T-helper 17 cell (primary cell): ENCODE measurements at regions not wholly inside any gene's neighbourhood (a gene's known extent, or its start where the extent isn't known, plus 50 kb on each side); places are given as distances from the start of the nearest gene placed in this dataset.
"Not testable (repeated sequence)": the region's sequence is repeated elsewhere in the genome, so short reads cannot be mapped to it uniquely, and the experiment has no call there.

Source experiments
- ATAC-seq: fragments of 150-1000 bp; cut with Tn5 transposase; 2 replicates; pipeline ENCODE4 v1.10.0; 2021; ENCODE audit warnings: mild to moderate bottlenecking, moderate library complexity
- DNase-seq, 3 donors: peaks; one replicate each; pipeline versions ENCODE4 v3.0.0 to v3.0.0-alpha.2; 2020 to 2021
- H3K9me3 ChIP-seq: one replicate; pipeline ENCODE4 v1.7.0; 2013; ENCODE audit warnings: low read length, mild to moderate bottlenecking; ENCODE audit not compliant: control insufficient read depth, poor library complexity, severe bottlenecking
- H3K27ac Mint-ChIP-seq: one replicate; pipeline ENCODE4 v1.8.0; 2022; ENCODE audit warnings: mild to moderate bottlenecking, moderate library complexity, mixed read lengths
- H3K27me3 Mint-ChIP-seq: one replicate; pipeline ENCODE4 v1.8.0; 2022; ENCODE audit warnings: mixed read lengths
- H3K36me3 Mint-ChIP-seq: one replicate; pipeline ENCODE4 v1.8.0; 2022; ENCODE audit warnings: low read depth, mixed read lengths
- H3K4me1 Mint-ChIP-seq: one replicate; pipeline ENCODE4 v1.8.0; 2022; ENCODE audit warnings: mild to moderate bottlenecking, mixed read lengths
- H3K4me3 Mint-ChIP-seq: one replicate; pipeline ENCODE4 v1.8.0; 2022; ENCODE audit warnings: mild to moderate bottlenecking, moderate library complexity, mixed read lengths

DNA sequence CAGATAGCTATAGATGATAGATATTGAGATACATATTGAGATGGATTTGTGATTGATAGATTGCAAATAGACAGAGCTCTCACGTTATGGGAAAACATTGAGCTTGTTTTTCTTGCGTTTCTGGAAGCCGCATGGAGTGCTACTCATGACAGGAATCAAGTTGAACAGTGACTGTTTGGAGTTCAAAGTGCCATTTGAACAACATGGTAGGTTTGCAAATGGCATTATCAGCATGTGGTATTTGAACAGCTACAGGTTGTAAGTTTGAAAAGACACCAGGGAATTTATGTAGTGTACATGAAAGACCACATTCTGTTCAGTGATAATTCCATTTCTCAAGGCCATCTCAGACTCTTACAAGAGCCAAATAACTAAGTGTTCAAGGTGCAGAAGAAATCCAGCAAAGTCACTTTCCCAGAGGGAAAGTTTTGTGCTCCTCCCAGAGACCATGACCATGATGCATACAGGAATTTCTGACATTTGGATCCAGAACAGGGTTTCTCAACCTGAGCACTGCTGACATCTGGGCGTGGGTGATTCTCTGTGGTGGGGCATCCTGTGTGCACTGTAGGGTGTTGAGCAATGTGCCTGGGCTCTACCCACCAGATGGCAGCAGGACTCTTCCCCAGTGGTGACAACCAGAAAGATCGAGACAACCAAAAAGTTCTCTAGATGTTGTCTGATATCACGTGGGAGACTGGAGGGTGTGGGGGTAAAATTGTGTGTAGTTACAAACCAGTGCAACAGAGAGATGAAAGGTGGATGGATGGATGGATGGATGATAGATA is 399.1 kb upstream of the AMELY start:
- no peaks in the 10 kb centered on the region for H3K27me3 Mint-ChIP-seq
- peaks cover 3% of the 10 kb centered on the region for H3K36me3 Mint-ChIP-seq
- H3K9me3 ChIP-seq = no peaks in the 10 kb centered on the region
- peak; percentile 22 to 53 (median 39) for DNase-seq
- H3K4me3 Mint-ChIP-seq = peak overlapping the region; percentile 13
- peaks cover 29% of the 10 kb centered on the region for H3K4me1 Mint-ChIP-seq
- ATAC-seq = peak; percentile 100
- H3K27ac Mint-ChIP-seq = peak overlapping the region; percentile 74

DNA sequence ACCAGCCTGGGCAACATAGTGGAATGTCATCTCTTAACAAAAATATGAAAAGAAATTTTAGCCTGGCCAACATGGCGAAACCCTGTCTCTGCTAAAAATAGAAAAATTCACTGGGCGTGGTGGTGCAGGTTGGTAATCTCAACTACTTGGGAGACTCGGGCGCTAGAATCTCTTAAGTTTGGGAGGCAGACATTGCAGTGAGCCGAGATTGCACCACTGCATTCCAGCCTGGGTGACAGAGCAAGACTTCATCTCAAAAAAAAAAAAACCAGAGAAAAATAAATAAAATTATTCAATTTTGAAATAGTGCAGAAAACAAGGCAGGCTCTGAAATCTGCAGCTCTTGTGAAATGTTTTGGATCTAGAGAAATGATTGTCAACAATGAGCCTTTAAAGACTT is 397.3 kb upstream of the AMELY start:
- DNase-seq = no peak
- H3K27me3 Mint-ChIP-seq = no peaks in the 10 kb centered on the region
- no peak for ATAC-seq
- H3K9me3 ChIP-seq = no peaks in the 10 kb centered on the region
- no peak overlapping the region for H3K4me3 Mint-ChIP-seq
- H3K36me3 Mint-ChIP-seq = peaks cover 6% of the 10 kb centered on the region
- H3K4me1 Mint-ChIP-seq = peaks cover 35% of the 10 kb centered on the region
- H3K27ac Mint-ChIP-seq = no peak overlapping the region

DNA sequence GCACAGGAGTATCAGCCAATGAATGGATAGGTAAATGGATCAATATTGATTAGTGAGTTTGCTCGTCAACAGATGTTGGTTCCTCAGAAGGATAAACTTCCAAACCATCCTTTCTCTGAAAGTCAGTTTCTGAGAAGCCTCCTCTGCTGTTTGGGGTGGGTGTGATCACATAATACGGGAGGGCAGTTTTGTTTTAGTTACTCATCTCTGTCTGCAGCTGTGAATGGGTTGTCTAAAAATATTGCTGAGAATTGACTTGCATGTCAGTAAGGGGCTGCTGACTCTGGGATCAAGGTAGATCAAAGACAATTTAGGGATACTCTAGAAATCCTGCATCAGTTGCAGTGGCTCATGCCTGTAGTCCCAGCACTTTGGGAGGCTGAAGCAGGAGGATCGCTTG is 390.8 kb upstream of the AMELY start:
- no peaks in the 10 kb centered on the region for H3K9me3 ChIP-seq
- H3K4me3 Mint-ChIP-seq = peak overlapping the region; percentile 62
- peaks cover 41% of the 10 kb centered on the region for H3K4me1 Mint-ChIP-seq
- no peaks in the 10 kb centered on the region for H3K27me3 Mint-ChIP-seq
- peak overlapping the region; percentile 88 for H3K27ac Mint-ChIP-seq
- peaks cover 8% of the 10 kb centered on the region for H3K36me3 Mint-ChIP-seq
- no peak for DNase-seq
- ATAC-seq = no peak

DNA sequence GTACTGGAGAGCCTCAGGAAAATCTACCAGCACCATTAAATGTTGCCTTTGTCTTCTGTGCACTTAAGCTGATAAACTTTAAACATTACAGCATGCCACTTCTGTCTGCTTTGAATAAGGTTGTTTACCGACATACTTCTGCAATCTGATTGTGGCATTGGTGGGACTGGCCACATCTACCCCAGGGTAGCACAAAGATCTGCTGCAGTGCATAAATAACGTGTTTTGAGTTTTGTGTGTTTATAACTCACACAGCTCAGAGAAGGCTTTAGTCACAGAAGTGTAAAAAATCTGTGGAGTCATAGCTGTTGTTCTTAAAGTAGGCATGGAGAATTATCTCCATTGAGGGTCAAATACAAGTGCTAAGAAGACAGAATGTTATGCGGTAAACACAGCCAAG is 388.4 kb upstream of the AMELY start:
- Mint-ChIP-seq H3K4me1 (peaks cover 42% of the 10 kb centered on the region), H3K27me3 (no peaks in the 10 kb centered on the region), H3K4me3 (peak overlapping the region; percentile 81), H3K27ac (peak overlapping the region; percentile 88), H3K36me3 (peaks cover 7% of the 10 kb centered on the region)
- no peak for DNase-seq
- peak; percentile 73 for ATAC-seq
- H3K9me3 ChIP-seq = no peaks in the 10 kb centered on the region

DNA sequence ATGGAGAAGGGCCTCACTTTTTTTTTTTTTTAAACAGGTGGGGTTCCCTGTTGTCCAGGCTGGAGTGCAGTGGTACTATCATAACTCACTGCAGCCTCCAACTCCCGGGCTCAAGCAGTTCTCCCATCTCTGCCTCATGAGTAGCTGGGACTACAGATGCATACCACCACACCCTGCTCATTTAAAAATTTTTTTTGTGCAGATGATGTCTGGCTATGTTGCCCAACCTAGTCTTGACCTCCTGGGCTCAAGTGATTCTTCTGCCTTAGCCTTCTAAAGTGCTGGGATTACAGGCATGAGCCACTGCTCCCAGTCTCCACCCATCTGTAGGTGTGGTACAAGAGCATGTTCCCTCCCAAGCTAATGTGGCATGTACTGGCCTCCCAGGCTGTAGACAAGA is 380.6 kb upstream of the AMELY start:
- no peak overlapping the region for H3K27ac Mint-ChIP-seq
- ATAC-seq = no peak
- no peaks in the 10 kb centered on the region for H3K27me3 Mint-ChIP-seq
- H3K36me3 Mint-ChIP-seq = peaks cover 2% of the 10 kb centered on the region
- no peak for DNase-seq
- H3K9me3 ChIP-seq = no peaks in the 10 kb centered on the region
- peaks cover 25% of the 10 kb centered on the region for H3K4me1 Mint-ChIP-seq
- peak overlapping the region; percentile 7 for H3K4me3 Mint-ChIP-seq

DNA sequence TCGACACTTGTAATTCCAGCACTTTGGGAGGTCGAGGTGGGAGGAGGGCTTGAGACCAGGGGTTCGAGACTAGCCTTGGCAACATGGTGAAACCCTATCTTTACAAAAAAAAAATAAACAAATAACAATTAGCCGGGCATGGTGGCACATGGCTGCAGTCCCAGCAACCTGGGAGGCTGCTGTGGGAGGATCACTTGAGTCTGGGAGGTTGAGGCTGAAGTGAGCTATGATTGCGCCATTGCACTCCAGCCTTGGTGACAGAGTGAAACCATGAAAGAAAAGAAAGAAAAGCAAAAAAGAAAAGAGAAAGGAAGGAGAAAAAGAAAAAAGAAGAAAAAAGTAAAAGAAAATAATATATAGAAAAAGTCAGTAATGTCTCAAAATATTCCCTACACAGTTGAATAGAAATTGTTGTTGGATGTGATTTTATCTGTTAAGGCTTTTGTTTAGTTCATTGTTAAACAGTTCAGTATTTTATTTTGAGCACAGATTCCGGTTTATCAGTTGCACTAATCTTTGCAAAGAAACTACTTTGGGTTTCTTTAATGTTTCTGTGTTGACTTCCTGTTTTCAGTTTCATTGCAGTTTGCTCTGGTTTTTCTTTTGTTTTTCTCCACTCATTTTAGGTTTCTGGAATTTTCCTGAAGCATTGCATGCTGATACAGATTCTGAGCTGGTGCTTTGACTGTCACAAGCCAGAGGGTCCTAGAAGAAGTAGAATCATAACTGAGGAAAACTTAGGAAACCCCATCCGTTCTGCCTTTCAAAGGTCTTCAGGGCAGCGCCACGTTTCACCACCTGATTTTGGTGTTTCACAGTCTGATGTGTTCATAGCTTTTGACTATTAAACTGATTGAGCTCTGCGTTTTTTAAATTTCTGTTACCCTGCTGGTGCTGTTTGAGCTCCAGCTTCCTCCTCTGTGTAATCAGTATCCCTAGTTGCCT is 378.6 kb upstream of the AMELY start:
- H3K27ac Mint-ChIP-seq = peak overlapping the region; percentile 90
- no peak for DNase-seq
- peaks cover 23% of the 10 kb centered on the region for H3K4me1 Mint-ChIP-seq

DNA sequence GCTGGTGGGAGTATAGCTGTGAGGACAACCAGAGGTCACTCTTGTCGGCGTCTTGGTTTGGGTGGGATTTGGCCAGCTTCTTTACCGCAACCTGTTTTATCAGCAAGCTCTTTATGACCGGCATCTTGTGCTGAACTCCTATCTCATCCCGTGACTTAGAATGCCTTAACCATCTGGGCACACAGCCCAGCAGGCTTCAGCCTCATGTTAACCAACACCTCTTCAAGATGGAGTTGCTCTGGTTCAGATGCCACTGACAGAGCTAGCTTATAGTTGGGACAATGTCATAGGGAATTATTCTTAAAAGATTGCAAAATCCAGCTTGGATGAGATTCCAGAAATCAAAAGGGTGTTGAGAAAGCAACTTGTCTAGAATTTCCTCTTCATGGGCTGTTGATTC is 377.1 kb upstream of the AMELY start:
- H3K4me3 Mint-ChIP-seq = no peak overlapping the region
- H3K27ac Mint-ChIP-seq = peak overlapping the region; percentile 90
- H3K27me3 Mint-ChIP-seq = no peaks in the 10 kb centered on the region
- no peaks in the 10 kb centered on the region for H3K9me3 ChIP-seq
- H3K36me3 Mint-ChIP-seq = no peaks in the 10 kb centered on the region
- no peak for DNase-seq
- peaks cover 27% of the 10 kb centered on the region for H3K4me1 Mint-ChIP-seq
- ATAC-seq = no peak

More for the DNA sequence above, 378.6 kb upstream of the AMELY start:
- H3K9me3 ChIP-seq = no peaks in the 10 kb centered on the region
- Mint-ChIP-seq H3K36me3 (no peaks in the 10 kb centered on the region), H3K4me3 (peak overlapping the region; percentile 83), H3K27me3 (no peaks in the 10 kb centered on the region)
- ATAC-seq = peak; percentile 80

DNA sequence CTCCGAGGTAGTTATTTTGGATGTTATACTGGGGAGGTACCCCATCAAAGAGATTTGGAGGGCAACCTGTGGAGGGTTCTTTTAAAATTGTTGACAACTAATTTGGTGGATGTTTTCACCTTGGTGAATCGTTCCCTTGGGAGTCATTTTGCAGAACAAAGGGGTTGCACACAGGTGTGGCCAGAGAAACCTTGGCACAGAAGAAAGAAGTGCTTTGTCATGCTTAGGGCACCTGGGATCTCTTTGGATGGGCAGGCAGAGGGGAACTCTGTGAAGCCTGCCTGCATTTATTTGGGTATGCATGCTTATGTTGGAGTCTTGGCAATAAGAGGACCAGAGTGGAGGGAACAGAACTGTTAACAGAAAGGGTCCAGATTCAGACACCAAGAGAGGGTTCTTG is 376.4 kb upstream of the AMELY start:
- peak overlapping the region; percentile 6 for H3K27ac Mint-ChIP-seq
- not testable (repeated sequence) for ATAC-seq, H3K27me3 Mint-ChIP-seq, DNase-seq, H3K9me3 ChIP-seq, H3K36me3 Mint-ChIP-seq
- H3K4me1 Mint-ChIP-seq = peaks cover 31% of the 10 kb centered on the region
- peak overlapping the region; percentile 45 for H3K4me3 Mint-ChIP-seq

DNA sequence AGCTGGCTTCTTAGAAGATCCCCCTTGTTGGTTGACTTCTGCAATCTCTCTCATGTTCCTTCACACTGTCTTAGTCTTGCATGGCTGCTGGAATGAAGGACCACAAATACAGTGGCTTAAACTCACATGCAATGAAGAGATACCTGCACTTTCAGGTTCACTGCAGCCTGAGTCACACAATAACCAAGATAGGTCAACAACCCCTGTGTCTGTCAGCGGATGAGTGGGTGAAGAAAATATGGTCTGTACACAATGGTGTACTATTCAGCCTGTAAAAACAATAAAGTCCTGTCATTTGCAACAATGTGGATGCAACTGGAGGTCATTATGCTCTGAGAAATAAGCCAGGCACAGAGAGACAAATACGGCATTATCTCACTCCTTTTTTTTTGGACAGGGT is 373.8 kb upstream of the AMELY start:
- H3K9me3 ChIP-seq = no peaks in the 10 kb centered on the region
- Mint-ChIP-seq H3K36me3 (no peaks in the 10 kb centered on the region), H3K27ac (peak overlapping the region; percentile 80), H3K4me1 (peaks cover 31% of the 10 kb centered on the region), H3K4me3 (peak overlapping the region; percentile 12), H3K27me3 (no peaks in the 10 kb centered on the region)
- ATAC-seq = no peak
- no peak for DNase-seq

DNA sequence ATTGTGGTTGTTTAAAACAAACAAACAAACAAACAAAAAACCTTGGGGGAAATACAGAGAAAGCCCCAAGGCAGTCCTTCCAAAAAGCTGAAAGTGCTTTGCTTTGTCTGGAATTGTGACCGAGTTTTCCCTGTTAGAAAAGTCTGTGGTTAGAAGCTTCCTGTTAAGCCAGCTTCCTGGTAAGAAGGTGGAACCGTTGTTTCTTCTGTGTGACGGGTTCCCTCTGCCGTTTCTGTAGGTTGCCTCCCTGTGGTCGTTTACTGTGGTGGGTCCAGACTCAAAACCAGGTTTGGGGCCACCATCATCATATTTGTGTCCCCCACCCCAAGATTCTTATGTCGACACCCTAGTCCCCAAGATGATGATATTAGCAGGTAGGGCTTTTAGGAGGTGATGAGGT is 371.4 kb upstream of the AMELY start:
- Mint-ChIP-seq H3K36me3 (no peaks in the 10 kb centered on the region), H3K4me1 (peaks cover 29% of the 10 kb centered on the region), H3K27me3 (no peaks in the 10 kb centered on the region), H3K27ac (peak overlapping the region; percentile 83), H3K4me3 (peak overlapping the region; percentile 77)
- ATAC-seq = no peak
- H3K9me3 ChIP-seq = no peaks in the 10 kb centered on the region
- no peak for DNase-seq

DNA sequence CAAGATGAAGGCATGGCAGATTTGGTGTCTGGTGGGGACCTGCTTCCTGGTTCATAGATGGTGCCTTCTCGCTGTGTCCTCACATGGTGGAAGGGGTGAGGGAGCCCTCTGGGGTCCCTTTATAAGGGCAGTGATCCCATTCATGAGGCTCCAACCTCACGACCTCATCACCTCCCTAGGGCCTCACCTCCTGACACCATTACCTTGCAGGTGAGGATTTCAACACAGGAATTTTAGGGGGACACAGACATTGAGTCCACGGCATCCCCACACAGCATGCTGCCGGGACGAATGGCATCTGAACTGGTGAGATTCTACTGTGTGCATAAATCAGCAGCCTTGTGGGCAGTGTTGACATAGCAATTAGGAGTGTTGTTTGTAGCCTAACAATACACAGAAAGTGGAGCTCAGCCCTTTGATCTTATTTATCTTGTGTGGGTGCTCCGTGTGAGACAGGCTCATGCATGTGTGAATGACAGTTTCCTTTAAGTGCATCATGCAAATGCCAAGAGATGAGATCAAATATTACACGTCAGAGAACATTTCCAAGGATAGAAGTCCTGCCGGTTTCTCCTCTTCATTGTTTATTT is 368.7 kb upstream of the AMELY start:
- peak overlapping the region; percentile 83 for H3K4me3 Mint-ChIP-seq
- not testable (repeated sequence) for H3K9me3 ChIP-seq, H3K27me3 Mint-ChIP-seq, H3K36me3 Mint-ChIP-seq, DNase-seq
- H3K27ac Mint-ChIP-seq = peak overlapping the region; percentile 95
- peaks cover 32% of the 10 kb centered on the region for H3K4me1 Mint-ChIP-seq
- ATAC-seq = peak; percentile 90

DNA sequence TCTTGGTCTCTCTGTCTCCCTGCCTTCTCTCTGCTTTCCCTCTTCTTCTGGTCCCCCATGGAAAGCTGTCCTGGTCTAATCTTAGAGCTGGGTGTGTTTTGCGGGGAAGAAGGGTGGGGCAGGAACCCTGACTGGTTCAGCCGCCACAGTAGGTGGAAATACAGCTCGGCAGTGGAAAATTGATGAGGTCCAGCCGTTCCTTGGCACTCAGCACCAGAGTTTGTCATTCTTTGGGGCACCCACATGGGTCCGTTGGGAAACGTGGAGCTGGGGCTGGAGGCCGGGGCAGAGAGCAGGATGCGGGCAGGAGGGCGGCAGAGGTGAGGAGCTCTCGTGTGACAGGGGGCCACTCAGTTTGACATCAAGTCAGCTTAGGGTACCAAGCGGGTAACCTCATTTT is 364.2 kb upstream of the AMELY start:
- Mint-ChIP-seq H3K36me3 (peaks cover 7% of the 10 kb centered on the region), H3K4me3 (peak overlapping the region; percentile 98), H3K27me3 (no peaks in the 10 kb centered on the region), H3K4me1 (peaks cover 20% of the 10 kb centered on the region), H3K27ac (peak overlapping the region; percentile 95)
- ATAC-seq = no peak
- no peaks in the 10 kb centered on the region for H3K9me3 ChIP-seq
- DNase-seq = no peak

DNA sequence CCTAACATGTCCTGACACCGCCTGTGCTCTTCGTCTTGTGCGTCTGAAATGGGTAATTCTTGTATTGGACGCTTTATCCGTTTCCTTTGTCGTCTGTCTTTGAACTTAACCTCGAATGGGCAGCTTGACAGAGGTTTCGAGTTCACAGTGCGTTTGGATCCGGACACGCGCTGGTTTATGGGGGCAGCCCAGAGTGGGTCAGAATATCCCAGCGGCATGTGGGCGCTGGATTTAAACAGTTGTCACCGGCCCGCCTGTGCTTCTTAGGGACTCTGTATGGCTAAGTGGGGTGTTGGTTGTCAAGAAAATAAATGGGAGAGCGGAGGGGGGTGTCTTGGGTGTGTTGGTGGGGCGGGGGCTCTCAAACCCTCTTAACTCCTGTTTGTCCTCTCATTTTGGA is 363.5 kb upstream of the AMELY start:
- H3K36me3 Mint-ChIP-seq = peaks cover 7% of the 10 kb centered on the region
- ATAC-seq = no peak
- H3K4me1 Mint-ChIP-seq = peaks cover 20% of the 10 kb centered on the region
- H3K9me3 ChIP-seq = no peaks in the 10 kb centered on the region
- DNase-seq = no peak
- peak overlapping the region; percentile 95 for H3K27ac Mint-ChIP-seq
- H3K27me3 Mint-ChIP-seq = no peaks in the 10 kb centered on the region
- peak overlapping the region; percentile 98 for H3K4me3 Mint-ChIP-seq
